ENCODE measurements at regions not wholly inside any gene's neighbourhood (a gene's known extent, or its start where the extent isn't known, plus 50 kb on each side); places are given as distances from the start of the nearest gene placed in this dataset.
A peak's percentile ranks its signal among the peaks of the same experiment; 100 is the strongest.
"Not testable (repeated sequence)": the region's sequence is repeated elsewhere in the genome, so short reads cannot be mapped to it uniquely, and the experiment has no call there.

DNA sequence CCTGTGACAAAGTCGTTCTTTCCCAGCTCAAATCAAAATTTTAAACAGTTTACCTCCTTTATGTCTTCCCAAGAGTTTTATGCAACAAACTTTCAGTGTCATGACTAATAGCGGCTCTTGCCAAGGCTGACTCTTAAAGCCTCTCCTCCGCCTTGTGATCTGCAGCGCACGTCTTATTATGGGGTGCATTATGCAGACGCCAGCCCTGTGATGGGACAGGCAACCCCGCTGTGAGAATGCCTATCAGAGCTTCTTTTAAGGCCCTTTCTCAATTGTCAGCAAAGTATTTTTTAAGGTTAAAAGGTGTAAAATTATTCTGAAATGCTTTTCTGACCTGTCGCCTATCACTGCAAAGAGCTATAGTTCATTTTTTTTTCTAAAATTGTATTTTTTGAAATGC is 152.8 kb downstream of the SOX1 start:
- no peak for ATAC-seq
- DNase-seq (ENCODE audit: low spot score) = no peak

DNA sequence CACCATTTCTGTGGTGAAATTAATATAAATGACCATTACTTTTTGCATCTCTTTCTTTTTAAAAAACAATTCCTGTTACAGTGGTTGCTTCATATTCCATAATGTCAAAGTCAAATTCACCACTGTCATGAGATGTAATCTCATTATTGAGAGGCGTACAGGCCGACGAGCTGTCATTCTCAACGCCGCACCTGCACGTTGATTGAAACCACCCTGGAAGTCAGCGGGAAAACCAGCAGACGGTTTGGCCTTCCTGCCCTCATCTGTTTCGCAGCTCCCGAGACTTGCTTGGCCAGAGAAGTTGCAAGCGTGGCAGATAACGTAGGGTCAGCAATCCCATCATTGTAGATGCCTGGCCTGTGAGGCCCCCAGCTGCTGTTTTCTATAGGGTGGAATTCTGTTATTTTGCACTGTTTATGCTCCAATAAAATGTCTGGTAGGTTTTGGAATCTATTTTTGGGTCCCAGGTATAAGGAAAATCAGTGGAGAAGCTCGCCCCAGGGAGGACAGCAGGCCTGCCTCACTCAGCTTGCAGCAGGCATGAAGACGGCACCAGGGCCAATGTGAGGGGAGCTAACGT is 153.4 kb downstream of the SOX1 start:
- DNase-seq (ENCODE audit: low spot score) = no peak

DNA sequence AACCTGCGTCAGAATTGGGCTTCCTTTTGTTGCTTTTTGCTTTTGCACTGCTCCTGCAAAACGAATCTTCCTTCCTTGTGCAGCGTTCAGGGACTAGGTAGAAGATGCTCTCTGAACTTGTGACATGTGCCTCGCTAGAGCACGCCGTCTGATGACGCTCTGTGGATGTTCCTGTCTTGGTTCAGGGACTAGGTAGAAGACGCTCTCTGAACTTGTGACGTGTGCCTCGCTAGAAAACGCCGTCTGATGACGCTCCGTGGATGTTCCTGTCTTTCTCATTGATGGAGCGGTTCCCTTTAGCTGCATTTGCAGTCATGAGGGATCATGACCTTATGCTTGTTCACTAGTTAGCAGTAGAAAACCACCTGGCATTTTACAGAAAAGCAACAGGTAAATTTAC is 154.0 kb downstream of the SOX1 start:
- ATAC-seq = no peak

More for the DNA sequence above, 153.4 kb downstream of the SOX1 start:
- ATAC-seq = no peak

GRCh38 chr13:112222971-112223370 is 153.2 kb upstream of the SPACA7 start:
- no peak for ATAC-seq

More for the DNA sequence above, 154.0 kb downstream of the SOX1 start:
- DNase-seq (ENCODE audit: low spot score) = no peak

GRCh38 chr13:112223929-112224328 is 152.2 kb upstream of the SPACA7 start:
- not testable (repeated sequence) for ATAC-seq; DNase-seq (ENCODE audit: low spot score)

More at GRCh38 chr13:112222971-112223370, 153.2 kb upstream of the SPACA7 start:
- DNase-seq (ENCODE audit: low spot score) = no peak

GRCh38 chr13:112225429-112226090 is 150.6 kb upstream of the SPACA7 start:
- ATAC-seq = peak; percentile 44
- DNase-seq (ENCODE audit: low spot score) = peak; percentile 62

GRCh38 chr13:112226320-112227002 is 149.7 kb upstream of the SPACA7 start:
- ATAC-seq (no peak), DNase-seq (ENCODE audit: low spot score) (no peak)

- DNase-seq (ENCODE audit: low spot score) (no peak), ATAC-seq (no peak)
Measured at GRCh38 chr13:112227031-112227430, 149.1 kb upstream of the SPACA7 start.

- peak; percentile 80 for DNase-seq (ENCODE audit: low spot score)
- ATAC-seq = peak; percentile 77
Measured at GRCh38 chr13:112229445-112229844, 146.7 kb upstream of the SPACA7 start.

- peak; percentile 88 for DNase-seq (ENCODE audit: low spot score)
- ATAC-seq = peak; percentile 65
Measured at GRCh38 chr13:112229992-112230872, 145.9 kb upstream of the SPACA7 start.

DNA sequence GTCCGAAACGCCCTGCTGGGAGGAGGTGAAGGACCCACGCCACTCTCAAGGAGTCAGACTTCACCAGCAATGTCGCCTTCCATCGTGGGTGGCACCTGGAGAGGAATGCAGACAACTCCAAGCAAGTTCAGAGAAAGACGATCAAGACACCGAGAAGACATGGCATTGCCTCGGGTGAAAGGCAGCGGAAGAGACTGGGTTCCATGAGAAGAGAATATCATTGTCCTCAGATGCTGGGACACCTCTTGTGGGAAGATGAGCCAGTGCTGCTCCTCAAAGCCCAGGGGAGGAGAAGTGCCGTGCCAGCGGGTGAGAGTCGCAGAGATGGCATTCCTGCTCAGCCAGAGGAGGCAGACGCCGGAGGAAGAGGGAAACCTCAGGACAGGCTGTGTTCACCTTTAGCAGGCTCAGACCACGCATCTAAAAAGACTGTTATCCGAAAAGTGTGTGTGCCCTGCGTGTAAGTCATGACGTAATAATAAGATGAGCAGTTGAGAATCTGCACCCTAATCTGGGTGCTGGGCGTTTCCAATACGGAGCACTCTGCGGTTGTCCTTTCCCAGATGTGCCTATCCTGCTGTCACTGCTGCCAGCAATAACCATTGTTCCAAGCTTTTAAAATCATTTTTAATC is 144.6 kb upstream of the SPACA7 start:
- DNase-seq (ENCODE audit: low spot score) (no peak), ATAC-seq (no peak)

DNA sequence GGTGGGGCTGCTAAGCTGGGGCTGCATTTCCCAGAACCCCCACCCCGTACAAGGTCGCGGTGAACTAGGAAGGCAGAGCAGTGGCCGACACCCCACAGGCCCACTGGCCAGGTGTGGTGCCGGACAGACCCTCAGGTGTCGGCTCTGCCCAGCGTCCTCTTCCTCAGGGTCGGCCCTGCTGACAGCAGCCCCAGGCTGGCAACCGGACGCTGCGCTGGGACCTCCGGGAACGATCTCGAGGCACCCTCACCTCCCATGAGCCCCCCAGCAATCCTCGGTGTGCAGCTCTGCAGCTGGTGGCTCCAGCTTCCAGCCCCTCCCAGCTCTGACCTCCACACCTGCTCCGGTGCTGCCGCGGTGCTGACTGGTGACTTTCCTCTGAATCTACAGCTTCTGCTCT is 142.9 kb upstream of the SPACA7 start:
- no peak for ATAC-seq
- DNase-seq (ENCODE audit: low spot score) = no peak

DNA sequence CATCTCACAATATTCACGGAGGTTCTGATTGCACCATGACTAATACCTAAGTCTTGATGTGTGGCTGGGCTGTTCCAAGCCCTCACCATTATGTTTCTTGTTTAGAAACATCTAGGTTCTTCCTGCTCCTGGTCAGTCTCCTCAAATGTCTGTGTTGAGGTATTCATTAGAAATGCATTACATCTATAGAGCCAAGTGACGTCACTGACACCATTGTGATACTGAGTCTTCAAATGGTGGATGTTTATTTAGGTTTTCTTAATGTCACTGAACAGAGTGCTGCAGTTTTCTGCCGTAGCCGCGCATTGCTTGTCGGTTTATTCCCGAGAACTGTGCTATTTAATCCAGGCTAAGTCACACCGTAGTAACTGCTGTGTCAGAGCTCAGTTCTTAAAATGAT is 142.4 kb upstream of the SPACA7 start:
- no peak for ATAC-seq
- no peak for DNase-seq (ENCODE audit: low spot score)

DNA sequence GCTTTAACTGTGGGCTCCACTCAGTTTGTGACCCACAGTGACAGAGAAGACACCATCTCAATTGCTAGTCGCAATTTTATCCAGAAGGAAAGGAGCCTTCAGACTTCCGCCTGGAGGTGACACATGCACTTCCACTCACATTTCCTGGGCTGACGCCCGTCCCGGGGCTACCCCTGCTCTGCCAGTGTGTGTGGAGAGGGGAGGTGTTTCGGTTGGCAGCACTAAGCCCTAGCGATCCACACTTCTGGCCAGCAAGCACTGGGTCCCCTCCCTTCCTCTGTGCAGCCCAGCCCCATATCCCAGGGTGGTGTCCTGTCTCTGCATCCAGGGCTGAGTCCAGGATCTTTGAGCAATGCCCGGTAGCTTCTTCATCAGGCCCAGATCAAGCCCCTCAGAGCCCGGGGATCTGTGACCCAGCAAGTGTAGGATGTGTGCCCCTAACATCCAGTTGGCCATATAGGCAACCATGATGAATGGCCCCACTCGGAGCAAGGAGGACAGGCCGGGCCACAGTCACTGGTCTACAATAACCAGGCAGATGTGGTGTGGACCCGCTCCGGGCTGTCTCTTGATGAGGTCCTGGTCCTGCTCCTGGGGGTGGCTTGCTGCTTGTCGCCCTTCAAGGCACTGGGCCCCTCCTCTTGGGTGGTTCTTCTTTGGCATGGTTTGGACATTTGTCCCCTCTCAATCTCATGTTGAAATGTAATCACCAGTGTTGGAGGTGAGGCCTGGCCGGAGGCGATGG is 141.9 kb upstream of the SPACA7 start:
- DNase-seq (ENCODE audit: low spot score) = no peak
- no peak for ATAC-seq

GRCh38 chr13:112236016-112236415 is 140.1 kb upstream of the SPACA7 start:
- ATAC-seq = peak; percentile 11
- peak; percentile 34 for DNase-seq (ENCODE audit: low spot score)

- no peak for DNase-seq (ENCODE audit: low spot score)
- peak; percentile 74 for ATAC-seq
Measured at GRCh38 chr13:112236539-112237197, 139.5 kb upstream of the SPACA7 start.

DNA sequence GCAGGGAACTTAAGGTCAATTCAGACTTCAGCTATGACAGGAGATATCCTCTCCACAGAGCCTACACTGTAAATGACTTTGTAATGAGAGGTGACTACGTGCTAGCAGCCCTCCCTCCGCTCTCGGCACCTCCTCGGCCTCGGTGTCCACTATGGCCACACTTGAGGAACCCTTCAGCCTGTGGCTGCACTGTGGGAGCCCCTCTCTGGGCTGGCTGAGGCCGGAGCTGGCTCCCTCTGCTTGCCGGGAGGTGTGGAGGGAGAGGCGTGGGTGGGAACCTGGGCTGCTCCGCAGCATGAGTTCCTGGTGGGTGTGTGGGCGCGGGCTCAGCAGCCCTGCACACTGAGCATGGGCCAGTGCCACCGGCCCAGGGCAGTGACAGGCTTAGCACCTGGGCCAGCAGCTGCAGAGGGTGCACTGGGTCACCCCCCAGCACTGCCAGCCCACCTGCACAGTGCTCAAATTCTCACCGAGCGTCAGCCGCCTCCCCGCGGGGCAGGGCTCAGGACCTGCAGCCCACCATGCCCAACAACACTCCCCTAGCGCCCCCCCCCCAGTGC is 137.6 kb upstream of the SPACA7 start:
- DNase-seq (ENCODE audit: low spot score) (no peak), ATAC-seq (no peak)

DNA sequence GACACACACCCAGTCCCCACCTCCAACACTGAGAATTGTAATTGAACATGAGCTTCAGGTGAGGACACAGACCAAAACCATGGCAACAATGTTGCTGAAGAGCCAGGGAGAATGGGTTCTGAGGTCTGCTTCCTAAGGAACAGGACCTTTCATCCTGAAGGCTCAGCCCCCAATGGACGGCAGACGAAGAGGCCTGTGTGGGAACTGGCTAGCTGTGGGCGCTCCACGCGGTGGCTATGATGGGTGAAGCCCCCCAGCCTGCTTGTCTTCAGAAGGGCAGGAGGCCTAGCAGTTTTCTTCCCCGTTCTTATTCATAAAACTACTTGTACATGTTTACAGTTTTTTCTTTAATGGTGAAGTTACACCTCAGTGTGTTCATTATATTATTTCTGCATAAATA is 136.1 kb upstream of the SPACA7 start:
- ATAC-seq (no peak), DNase-seq (ENCODE audit: low spot score) (peak; percentile 5)

DNA sequence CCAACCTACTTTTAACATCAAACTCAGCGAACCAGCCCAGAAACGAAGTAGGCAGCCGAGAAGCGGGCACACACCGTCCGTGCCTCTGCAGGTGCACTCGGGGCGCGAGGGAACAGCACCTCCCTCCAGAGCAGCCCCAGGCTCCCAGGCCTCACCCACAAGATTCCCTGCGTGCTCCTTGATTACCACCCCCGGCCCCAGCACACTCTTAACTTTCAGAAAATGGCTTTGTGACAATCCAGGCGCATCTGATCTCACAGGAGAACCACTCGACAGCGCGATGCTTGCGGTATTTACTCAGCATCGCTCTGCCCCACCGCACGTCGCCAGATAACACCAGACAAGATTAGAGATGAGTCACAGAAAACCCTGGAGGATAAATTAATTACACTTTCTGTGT is 134.9 kb upstream of the SPACA7 start:
- ATAC-seq (no peak), DNase-seq (ENCODE audit: low spot score) (no peak)

Data from left lobe of liver (tissue), 2 donors.